Endodermal cell (in vitro differentiated cells): ENCODE measurements at regions not wholly inside any gene's neighbourhood (a gene's known extent, or its start where the extent isn't known, plus 50 kb on each side); places are given as distances from the start of the nearest gene placed in this dataset.

Experiments
- DNase-seq: peaks from one replicate; pipeline ENCODE4 v3.0.0-alpha.2; 2017
- H3K27ac ChIP-seq: 2 replicates; pipeline ENCODE4 v1.5.1; 2013; ENCODE audit warnings: mild to moderate bottlenecking, low read depth, low read length, moderate library complexity
- H3K27me3 ChIP-seq: 2 replicates; pipeline ENCODE4 v1.6.1; 2013; ENCODE audit warnings: mild to moderate bottlenecking, low read length, moderate library complexity; ENCODE audit not compliant: insufficient read depth, control insufficient read depth, poor library complexity, severe bottlenecking
- H3K36me3 ChIP-seq: 2 replicates; pipeline ENCODE4 v1.7.0; 2013; ENCODE audit warnings: mild to moderate bottlenecking, low read length, moderate library complexity; ENCODE audit not compliant: control insufficient read depth, insufficient read depth
- H3K4me1 ChIP-seq: one replicate; pipeline ENCODE4 v1.7.0; 2013; ENCODE audit warnings: low read length; ENCODE audit not compliant: control insufficient read depth, insufficient read depth
- H3K4me3 ChIP-seq: 2 replicates; pipeline ENCODE4 v1.5.1; 2013; ENCODE audit warnings: mild to moderate bottlenecking, low read length, moderate library complexity
- H3K9ac ChIP-seq: 2 replicates; pipeline ENCODE4 v1.6.1; 2013; ENCODE audit warnings: mild to moderate bottlenecking, low read length, moderate library complexity; ENCODE audit not compliant: poor library complexity, severe bottlenecking; ENCODE audit errors: extremely low read depth
- H3K9me3 ChIP-seq: 2 replicates; pipeline ENCODE4 v1.6.1; 2013; ENCODE audit warnings: mild to moderate bottlenecking, low read length, moderate library complexity; ENCODE audit not compliant: control insufficient read depth
- H3K27ac Mint-ChIP-seq: 2 replicates; pipeline ENCODE4 v1.8.0; 2020; ENCODE audit warnings: mixed read lengths
- H3K27me3 Mint-ChIP-seq: 2 replicates; pipeline ENCODE4 v1.8.0; 2021; ENCODE audit warnings: mild to moderate bottlenecking, mixed read lengths; ENCODE audit not compliant: insufficient read depth
- H3K36me3 Mint-ChIP-seq: 2 replicates; pipeline ENCODE4 v1.8.0; 2020; ENCODE audit warnings: low read depth, mixed read lengths
- H3K4me1 Mint-ChIP-seq: 2 replicates; pipeline ENCODE4 v1.8.0; 2020; ENCODE audit warnings: mixed read lengths
- H3K4me3 Mint-ChIP-seq: 2 replicates; pipeline ENCODE4 v1.8.0; 2020; ENCODE audit warnings: mild to moderate bottlenecking, moderate library complexity, mixed read lengths
- H3K9me3 Mint-ChIP-seq: 2 replicates; pipeline ENCODE4 v1.8.0; 2020; ENCODE audit warnings: mild to moderate bottlenecking, mixed read lengths
- CTCF ChIP-seq: fragments of 200-600 bp; sonication (generic); conservative IDR thresholded peaks from 2 replicates; pipeline ENCODE4 v1.5.0; 2021; ENCODE audit warnings: antibody characterized with exemption, mild to moderate bottlenecking
- WGBS, 2 experiments: methylation state at CpG; one replicate each; pipeline versions ENCODE4 v1.1.5 to v1.1.7; 2013; ENCODE audit warnings: missing lambda C conversion rate in 2 of 2, mixed read lengths in 1 of 2; ENCODE audit not compliant: insufficient coverage in 1 of 2, insufficient read length in 1 of 2; 5-methylcytosine and 5-hydroxymethylcytosine counted together

GRCh38 chr2:217440000-217440399 is 562.8 kb downstream of the TNS1 start:
- Histone ChIP-seq H3K9ac (no peak overlapping the region), H3K36me3 (no peaks in the 10 kb centered on the region), H3K9me3 (no peaks in the 10 kb centered on the region), H3K4me3 (no peak overlapping the region), H3K4me1 (peaks cover 8% of the 10 kb centered on the region), H3K27ac (no peak overlapping the region), H3K27me3 (no peaks in the 10 kb centered on the region)
- DNase-seq = no peak
- Mint-ChIP-seq H3K36me3 (no peaks in the 10 kb centered on the region), H3K9me3 (no peaks in the 10 kb centered on the region), H3K4me3 (no peak overlapping the region), H3K27me3 (no peaks in the 10 kb centered on the region), H3K27ac (no peak overlapping the region), H3K4me1 (peaks cover 19% of the 10 kb centered on the region)
- no peak for TF ChIP-seq CTCF
- 83 to 97% methylated on average over 1 of the region's 1 CpG for WGBS, 2 experiments

DNA sequence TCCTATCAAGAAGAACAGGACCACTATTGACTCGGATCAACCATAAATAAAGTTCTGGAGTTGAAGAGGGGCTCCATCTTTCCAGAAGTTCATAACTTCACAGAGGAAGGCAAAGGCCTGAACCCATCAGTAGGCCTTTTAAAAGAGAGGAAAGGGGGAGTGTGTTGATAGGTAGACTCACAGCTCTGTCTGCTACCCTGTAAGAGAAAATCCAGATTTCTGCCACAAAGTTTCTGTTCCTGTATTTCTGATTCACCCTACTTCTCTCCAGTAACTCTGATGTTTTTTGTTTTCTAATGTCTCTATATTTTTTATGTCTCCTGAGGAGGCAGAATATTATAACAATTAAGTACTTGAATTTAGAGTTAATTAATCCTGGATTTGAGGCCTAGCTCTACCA is 564.0 kb downstream of the TNS1 start:
- DNase-seq = no peak
- H3K27ac ChIP-seq = no peak overlapping the region
- Mint-ChIP-seq H3K4me3 (no peak overlapping the region), H3K27me3 (no peaks in the 10 kb centered on the region), H3K9me3 (no peaks in the 10 kb centered on the region), H3K36me3 (no peaks in the 10 kb centered on the region), H3K27ac (peak overlapping the region; percentile 15), H3K4me1 (peaks cover 28% of the 10 kb centered on the region)
- peaks cover 14% of the 10 kb centered on the region for H3K4me1 ChIP-seq
- no peaks in the 10 kb centered on the region for H3K9me3 ChIP-seq
- H3K4me3 ChIP-seq = no peak overlapping the region
- no peaks in the 10 kb centered on the region for H3K27me3 ChIP-seq
- 94 to 100% methylated on average over 1 of the region's 1 CpG for WGBS, 2 experiments
- no peaks in the 10 kb centered on the region for H3K36me3 ChIP-seq
- no peak for TF ChIP-seq CTCF
- no peak overlapping the region for H3K9ac ChIP-seq

DNA sequence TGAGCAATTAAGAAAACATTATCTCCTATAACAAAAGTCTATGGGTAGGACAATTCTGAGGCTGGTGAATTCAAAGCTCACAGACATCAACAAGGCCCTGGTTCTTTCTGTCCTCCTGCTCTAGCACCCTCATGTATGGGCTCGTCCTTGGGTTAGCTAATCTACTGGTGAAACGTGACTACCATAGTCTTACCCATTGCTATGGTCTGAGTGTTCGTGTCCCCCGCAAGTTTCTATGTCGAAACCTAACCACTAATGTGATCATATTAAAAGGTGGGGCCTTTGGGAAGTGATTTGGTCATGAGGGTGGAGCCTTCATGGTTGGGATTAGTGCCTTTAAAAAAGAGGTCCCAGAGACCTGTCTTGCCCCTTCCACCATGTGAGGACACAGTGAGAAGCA is 564.7 kb downstream of the TNS1 start:
- 95 to 100% methylated on average over 5 of the region's 5 CpGs for WGBS, 2 experiments
- Histone ChIP-seq H3K9me3 (no peaks in the 10 kb centered on the region), H3K27ac (no peak overlapping the region)

More for the DNA sequence above, 564.7 kb downstream of the TNS1 start:
- no peaks in the 10 kb centered on the region for H3K27me3 ChIP-seq
- H3K4me1 ChIP-seq = peaks cover 14% of the 10 kb centered on the region
- Mint-ChIP-seq H3K27ac (no peak overlapping the region), H3K4me1 (peaks cover 34% of the 10 kb centered on the region), H3K4me3 (no peak overlapping the region), H3K27me3 (no peaks in the 10 kb centered on the region), H3K9me3 (no peaks in the 10 kb centered on the region), H3K36me3 (no peaks in the 10 kb centered on the region)
- H3K36me3 ChIP-seq = no peaks in the 10 kb centered on the region
- no peak for TF ChIP-seq CTCF
- DNase-seq = no peak
- no peak overlapping the region for H3K4me3 ChIP-seq
- H3K9ac ChIP-seq = no peak overlapping the region
